ENCODE measurements at regions not wholly inside any gene's neighbourhood (a gene's known extent, or its start where the extent isn't known, plus 50 kb on each side); places are given as distances from the start of the nearest gene placed in this dataset.

DNA sequence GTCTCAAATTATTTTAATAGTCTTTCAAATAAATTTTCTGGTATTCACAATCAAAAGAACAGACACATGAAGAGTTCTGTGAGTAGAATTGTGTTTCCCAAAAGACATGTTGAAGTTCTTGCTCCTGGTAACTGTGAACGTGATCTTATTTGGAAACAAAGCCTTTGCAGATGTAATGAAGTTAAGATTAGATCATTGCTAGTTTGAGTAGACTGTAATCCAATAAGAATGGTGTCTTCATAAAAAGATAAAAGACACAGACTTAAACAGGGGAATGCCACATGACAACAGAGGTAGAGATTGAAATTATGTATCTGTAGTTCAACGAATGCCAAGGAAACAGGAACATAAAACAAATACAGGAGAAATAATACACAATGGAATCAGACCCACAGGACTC, 357.4 kb upstream of the CA10 start:
- Mint-ChIP-seq H3K9me3 (ENCODE audit: unreplicated experiment) (peaks cover 28% of the 10 kb centered on the region), H3K27me3 (ENCODE audit: unreplicated experiment) (no peaks in the 10 kb centered on the region), H3K4me1 (ENCODE audit: unreplicated experiment) (no peaks in the 10 kb centered on the region), H3K27ac (ENCODE audit: unreplicated experiment) (no peak overlapping the region), H3K36me3 (ENCODE audit: unreplicated experiment) (no peaks in the 10 kb centered on the region), H3K4me3 (ENCODE audit: unreplicated experiment) (no peak overlapping the region)
- no peak for DNase-seq (ENCODE audit: extremely low spot score, unreplicated experiment)
- TF ChIP-seq, protein P1, sequence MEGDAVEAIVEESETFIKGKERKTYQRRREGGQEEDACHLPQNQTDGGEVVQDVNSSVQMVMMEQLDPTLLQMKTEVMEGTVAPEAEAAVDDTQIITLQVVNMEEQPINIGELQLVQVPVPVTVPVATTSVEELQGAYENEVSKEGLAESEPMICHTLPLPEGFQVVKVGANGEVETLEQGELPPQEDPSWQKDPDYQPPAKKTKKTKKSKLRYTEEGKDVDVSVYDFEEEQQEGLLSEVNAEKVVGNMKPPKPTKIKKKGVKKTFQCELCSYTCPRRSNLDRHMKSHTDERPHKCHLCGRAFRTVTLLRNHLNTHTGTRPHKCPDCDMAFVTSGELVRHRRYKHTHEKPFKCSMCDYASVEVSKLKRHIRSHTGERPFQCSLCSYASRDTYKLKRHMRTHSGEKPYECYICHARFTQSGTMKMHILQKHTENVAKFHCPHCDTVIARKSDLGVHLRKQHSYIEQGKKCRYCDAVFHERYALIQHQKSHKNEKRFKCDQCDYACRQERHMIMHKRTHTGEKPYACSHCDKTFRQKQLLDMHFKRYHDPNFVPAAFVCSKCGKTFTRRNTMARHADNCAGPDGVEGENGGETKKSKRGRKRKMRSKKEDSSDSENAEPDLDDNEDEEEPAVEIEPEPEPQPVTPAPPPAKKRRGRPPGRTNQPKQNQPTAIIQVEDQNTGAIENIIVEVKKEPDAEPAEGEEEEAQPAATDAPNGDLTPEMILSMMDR (IDR thresholded peaks at IDR 0.05) = no peak

GRCh38 chr17:52505601-52506000, 347.1 kb upstream of the CA10 start:
- TF ChIP-seq, protein P1 (IDR thresholded peaks at IDR 0.05) = no peak
- H3K4me1 Mint-ChIP-seq (ENCODE audit: unreplicated experiment) = no peaks in the 10 kb centered on the region
- peaks cover 47% of the 10 kb centered on the region for H3K9me3 Mint-ChIP-seq (ENCODE audit: unreplicated experiment)
- no peak for DNase-seq (ENCODE audit: extremely low spot score, unreplicated experiment)
- no peaks in the 10 kb centered on the region for H3K36me3 Mint-ChIP-seq (ENCODE audit: unreplicated experiment)
- H3K27ac Mint-ChIP-seq (ENCODE audit: unreplicated experiment) = no peak overlapping the region
- H3K4me3 Mint-ChIP-seq (ENCODE audit: unreplicated experiment) = no peak overlapping the region
- H3K27me3 Mint-ChIP-seq (ENCODE audit: unreplicated experiment) = no peaks in the 10 kb centered on the region

DNA sequence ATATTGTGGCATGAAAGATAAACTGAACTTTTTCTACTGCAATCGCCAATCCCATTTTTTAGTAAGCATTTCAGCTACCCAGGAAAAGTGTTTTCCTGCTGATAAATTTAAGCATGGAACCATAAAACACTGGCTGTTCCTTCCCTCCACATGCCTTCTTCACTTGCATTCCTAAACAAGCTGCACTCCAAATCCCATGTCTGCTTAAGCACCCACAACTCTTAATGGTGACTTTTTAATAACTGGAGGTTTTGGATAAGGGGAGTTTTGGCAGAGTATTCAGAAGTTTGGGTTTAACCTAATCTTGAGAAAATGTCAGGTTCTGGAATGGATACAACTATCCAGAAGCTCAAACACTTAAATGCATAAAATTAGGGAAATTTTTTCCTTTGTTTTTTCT, 345.6 kb upstream of the CA10 start:
- Mint-ChIP-seq H3K4me1 (ENCODE audit: unreplicated experiment) (no peaks in the 10 kb centered on the region), H3K27me3 (ENCODE audit: unreplicated experiment) (no peaks in the 10 kb centered on the region), H3K36me3 (ENCODE audit: unreplicated experiment) (no peaks in the 10 kb centered on the region), H3K9me3 (ENCODE audit: unreplicated experiment) (peaks cover 45% of the 10 kb centered on the region), H3K4me3 (ENCODE audit: unreplicated experiment) (no peak overlapping the region), H3K27ac (ENCODE audit: unreplicated experiment) (no peak overlapping the region)
- no peak for DNase-seq (ENCODE audit: extremely low spot score, unreplicated experiment)
- TF ChIP-seq, protein P1 (IDR thresholded peaks at IDR 0.05) = no peak

- DNase-seq (ENCODE audit: extremely low spot score, unreplicated experiment) = no peak
- H3K36me3 Mint-ChIP-seq (ENCODE audit: unreplicated experiment) = no peaks in the 10 kb centered on the region
- H3K27me3 Mint-ChIP-seq (ENCODE audit: unreplicated experiment) = no peaks in the 10 kb centered on the region
- peaks cover 39% of the 10 kb centered on the region for H3K9me3 Mint-ChIP-seq (ENCODE audit: unreplicated experiment)
- TF ChIP-seq, protein P1 (IDR thresholded peaks at IDR 0.05) = no peak
- no peak overlapping the region for H3K27ac Mint-ChIP-seq (ENCODE audit: unreplicated experiment)
- H3K4me1 Mint-ChIP-seq (ENCODE audit: unreplicated experiment) = no peaks in the 10 kb centered on the region
- H3K4me3 Mint-ChIP-seq (ENCODE audit: unreplicated experiment) = no peak overlapping the region
Observed at GRCh38 chr17:52495646-52496045, 337.1 kb upstream of the CA10 start.

DNA sequence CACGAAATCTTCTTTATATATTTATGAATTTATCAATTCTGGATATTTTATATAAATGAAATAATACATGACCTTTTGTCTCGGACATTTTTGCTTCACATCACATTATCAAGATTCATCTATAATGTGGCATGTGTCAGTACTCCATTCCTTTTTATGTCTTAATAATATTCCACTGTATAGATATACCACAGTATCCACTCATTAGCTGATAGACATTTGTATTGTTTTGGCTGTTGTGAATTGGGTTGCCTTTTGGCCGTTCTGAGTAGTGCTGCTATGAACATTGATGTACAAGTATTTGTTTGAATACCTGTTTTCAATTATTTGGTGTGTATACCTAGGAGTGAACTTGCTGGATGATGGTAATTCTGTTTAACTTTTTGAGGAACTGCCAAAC, 323.8 kb upstream of the CA10 start:
- peaks cover 23% of the 10 kb centered on the region for H3K9me3 Mint-ChIP-seq (ENCODE audit: unreplicated experiment)
- no peak for DNase-seq (ENCODE audit: extremely low spot score, unreplicated experiment)
- H3K4me1 Mint-ChIP-seq (ENCODE audit: unreplicated experiment) = no peaks in the 10 kb centered on the region
- no peaks in the 10 kb centered on the region for H3K27me3 Mint-ChIP-seq (ENCODE audit: unreplicated experiment)
- H3K4me3 Mint-ChIP-seq (ENCODE audit: unreplicated experiment) = no peak overlapping the region
- no peak overlapping the region for H3K27ac Mint-ChIP-seq (ENCODE audit: unreplicated experiment)
- H3K36me3 Mint-ChIP-seq (ENCODE audit: unreplicated experiment) = no peaks in the 10 kb centered on the region
- TF ChIP-seq, protein P1 (IDR thresholded peaks at IDR 0.05) = no peak

Measured in osteocyte (in vitro differentiated cells).